ENCODE measurements at regions not wholly inside any gene's neighbourhood (a gene's known extent, or its start where the extent isn't known, plus 50 kb on each side); places are given as distances from the start of the nearest gene placed in this dataset.

- TF ChIP-seq KLF13 (CRISPR knock-in tag; IDR thresholded peaks at IDR 0.05) = no peak
- no peak for TF ChIP-seq ESRRA (CRISPR knock-in tag; IDR thresholded peaks at IDR 0.05; ENCODE audit: low read depth)
- TF ChIP-seq, protein P1, sequence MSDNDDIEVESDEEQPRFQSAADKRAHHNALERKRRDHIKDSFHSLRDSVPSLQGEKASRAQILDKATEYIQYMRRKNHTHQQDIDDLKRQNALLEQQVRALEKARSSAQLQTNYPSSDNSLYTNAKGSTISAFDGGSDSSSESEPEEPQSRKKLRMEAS (IDR thresholded peaks at IDR 0.05) = no peak
- TF ChIP-seq, protein P2, sequence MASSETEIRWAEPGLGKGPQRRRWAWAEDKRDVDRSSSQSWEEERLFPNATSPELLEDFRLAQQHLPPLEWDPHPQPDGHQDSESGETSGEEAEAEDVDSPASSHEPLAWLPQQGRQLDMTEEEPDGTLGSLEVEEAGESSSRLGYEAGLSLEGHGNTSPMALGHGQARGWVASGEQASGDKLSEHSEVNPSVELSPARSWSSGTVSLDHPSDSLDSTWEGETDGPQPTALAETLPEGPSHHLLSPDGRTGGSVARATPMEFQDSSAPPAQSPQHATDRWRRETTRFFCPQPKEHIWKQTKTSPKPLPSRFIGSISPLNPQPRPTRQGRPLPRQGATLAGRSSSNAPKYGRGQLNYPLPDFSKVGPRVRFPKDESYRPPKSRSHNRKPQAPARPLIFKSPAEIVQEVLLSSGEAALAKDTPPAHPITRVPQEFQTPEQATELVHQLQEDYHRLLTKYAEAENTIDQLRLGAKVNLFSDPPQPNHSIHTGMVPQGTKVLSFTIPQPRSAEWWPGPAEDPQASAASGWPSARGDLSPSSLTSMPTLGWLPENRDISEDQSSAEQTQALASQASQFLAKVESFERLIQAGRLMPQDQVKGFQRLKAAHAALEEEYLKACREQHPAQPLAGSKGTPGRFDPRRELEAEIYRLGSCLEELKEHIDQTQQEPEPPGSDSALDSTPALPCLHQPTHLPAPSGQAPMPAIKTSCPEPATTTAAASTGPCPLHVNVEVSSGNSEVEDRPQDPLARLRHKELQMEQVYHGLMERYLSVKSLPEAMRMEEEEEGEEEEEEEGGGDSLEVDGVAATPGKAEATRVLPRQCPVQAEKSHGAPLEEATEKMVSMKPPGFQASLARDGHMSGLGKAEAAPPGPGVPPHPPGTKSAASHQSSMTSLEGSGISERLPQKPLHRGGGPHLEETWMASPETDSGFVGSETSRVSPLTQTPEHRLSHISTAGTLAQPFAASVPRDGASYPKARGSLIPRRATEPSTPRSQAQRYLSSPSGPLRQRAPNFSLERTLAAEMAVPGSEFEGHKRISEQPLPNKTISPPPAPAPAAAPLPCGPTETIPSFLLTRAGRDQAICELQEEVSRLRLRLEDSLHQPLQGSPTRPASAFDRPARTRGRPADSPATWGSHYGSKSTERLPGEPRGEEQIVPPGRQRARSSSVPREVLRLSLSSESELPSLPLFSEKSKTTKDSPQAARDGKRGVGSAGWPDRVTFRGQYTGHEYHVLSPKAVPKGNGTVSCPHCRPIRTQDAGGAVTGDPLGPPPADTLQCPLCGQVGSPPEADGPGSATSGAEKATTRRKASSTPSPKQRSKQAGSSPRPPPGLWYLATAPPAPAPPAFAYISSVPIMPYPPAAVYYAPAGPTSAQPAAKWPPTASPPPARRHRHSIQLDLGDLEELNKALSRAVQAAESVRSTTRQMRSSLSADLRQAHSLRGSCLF (CRISPR knock-in tag; IDR thresholded peaks at IDR 0.05; ENCODE audit: borderline replicate concordance) = no peak
- TF ChIP-seq SOX6 (IDR thresholded peaks at IDR 0.05) = no peak
- TF ChIP-seq SOX6 (CRISPR knock-in tag; IDR thresholded peaks at IDR 0.05) = no peak
- TF ChIP-seq U2AF2 (IDR thresholded peaks at IDR 0.05; ENCODE audit: low read depth, low read length) = no peak
- TF ChIP-seq POLR2AphosphoS5 (IDR thresholded peaks at IDR 0.05; ENCODE audit: low read depth, low read length) = no peak
- TF ChIP-seq ZNF282 (IDR thresholded peaks at IDR 0.05; ENCODE audit: partially characterized antibody) = no peak
- no peak for TF ChIP-seq NBN (conservative IDR thresholded peaks at IDR 0.05)
- TF ChIP-seq HNRNPK (IDR thresholded peaks at IDR 0.05; ENCODE audit: low read depth, low read length, poor library complexity, severe bottlenecking) = no peak
- no peak for TF ChIP-seq EP300 (IDR thresholded peaks at IDR 0.05; ENCODE audit: low read depth in 2 of 2, low read length in 2 of 2)
- no peak for TF ChIP-seq EP300 (CRISPR knock-in tag; IDR thresholded peaks at IDR 0.05; ENCODE audit: borderline replicate concordance)
- no peak for TF ChIP-seq PHF8 (CRISPR knock-in tag; IDR thresholded peaks at IDR 0.05)
- TF ChIP-seq LRRFIP1 (CRISPR knock-in tag; conservative IDR thresholded peaks at IDR 0.05) = no peak
- no peak for TF ChIP-seq MED1 (CRISPR knock-in tag; IDR thresholded peaks at IDR 0.05)
Measured at GRCh38 chr1:234928642-234929041, 200.0 kb downstream of the TOMM20 start.
